Endothelial cell (in vitro differentiated cells): ENCODE measurements at regions not wholly inside any gene's neighbourhood (a gene's known extent, or its start where the extent isn't known, plus 50 kb on each side); places are given as distances from the start of the nearest gene placed in this dataset.

Source experiments
- DNase-seq: peaks from one replicate; pipeline ENCODE4 v3.0.0; 2021; ENCODE audit warnings: low spot score
- H3K27ac Mint-ChIP-seq: one replicate; pipeline ENCODE4 v1.8.0; 2021; ENCODE audit warnings: mixed read lengths, inconsistent platforms; ENCODE audit not compliant: unreplicated experiment
- H3K27me3 Mint-ChIP-seq: one replicate; pipeline ENCODE4 v1.8.0; 2021; ENCODE audit warnings: mild to moderate bottlenecking, moderate library complexity, mixed read lengths, inconsistent platforms; ENCODE audit not compliant: unreplicated experiment
- H3K36me3 Mint-ChIP-seq: one replicate; pipeline ENCODE4 v1.8.0; 2021; ENCODE audit warnings: mild to moderate bottlenecking, low read depth, mixed read lengths, inconsistent platforms; ENCODE audit not compliant: unreplicated experiment
- H3K4me1 Mint-ChIP-seq: one replicate; pipeline ENCODE4 v1.8.0; 2021; ENCODE audit warnings: mild to moderate bottlenecking, mixed read lengths, inconsistent platforms; ENCODE audit not compliant: unreplicated experiment
- H3K4me3 Mint-ChIP-seq: one replicate; pipeline ENCODE4 v1.8.0; 2021; ENCODE audit warnings: mild to moderate bottlenecking, mixed read lengths, inconsistent platforms; ENCODE audit not compliant: unreplicated experiment
- H3K9me3 Mint-ChIP-seq: one replicate; pipeline ENCODE4 v1.8.0; 2021; ENCODE audit warnings: mixed read lengths, inconsistent platforms; ENCODE audit not compliant: unreplicated experiment
- TF ChIP-seq, protein P1 (sequence below): fragments of 200-600 bp; sonication (generic); IDR thresholded peaks from one replicate; pipeline ENCODE4 v1.5.0; 2021; ENCODE audit warnings: antibody characterized with exemption; ENCODE audit not compliant: unreplicated experiment

DNA sequence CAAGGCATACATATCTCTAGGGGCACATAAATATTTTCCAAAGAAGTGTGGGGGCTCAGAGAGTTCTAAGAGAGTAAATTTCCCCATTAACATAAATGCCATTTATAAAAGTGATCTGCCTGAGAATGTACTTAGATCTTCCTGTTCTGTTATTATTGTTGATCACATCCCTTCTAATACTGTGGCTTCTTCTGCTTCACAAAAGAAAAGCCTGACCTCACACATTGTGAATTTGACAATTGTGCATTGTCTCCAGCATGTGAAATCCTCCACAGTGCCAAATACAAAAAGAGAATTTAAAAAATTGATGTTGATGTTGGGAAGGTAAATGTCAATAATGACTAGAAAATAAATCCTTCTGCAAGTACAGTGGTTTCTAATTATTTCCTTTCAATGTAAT is 330.5 kb upstream of the LRIG3 start:
- no peak for DNase-seq
- H3K27ac Mint-ChIP-seq, result peak overlapping the region; percentile 20
- no peak overlapping the region for H3K4me3 Mint-ChIP-seq
- H3K4me1 Mint-ChIP-seq, result no peaks in the 10 kb centered on the region
- peaks cover 9% of the 10 kb centered on the region for H3K36me3 Mint-ChIP-seq
- no peaks in the 10 kb centered on the region for H3K27me3 Mint-ChIP-seq
- H3K9me3 Mint-ChIP-seq, result peaks cover 13% of the 10 kb centered on the region
- TF ChIP-seq, protein P1, sequence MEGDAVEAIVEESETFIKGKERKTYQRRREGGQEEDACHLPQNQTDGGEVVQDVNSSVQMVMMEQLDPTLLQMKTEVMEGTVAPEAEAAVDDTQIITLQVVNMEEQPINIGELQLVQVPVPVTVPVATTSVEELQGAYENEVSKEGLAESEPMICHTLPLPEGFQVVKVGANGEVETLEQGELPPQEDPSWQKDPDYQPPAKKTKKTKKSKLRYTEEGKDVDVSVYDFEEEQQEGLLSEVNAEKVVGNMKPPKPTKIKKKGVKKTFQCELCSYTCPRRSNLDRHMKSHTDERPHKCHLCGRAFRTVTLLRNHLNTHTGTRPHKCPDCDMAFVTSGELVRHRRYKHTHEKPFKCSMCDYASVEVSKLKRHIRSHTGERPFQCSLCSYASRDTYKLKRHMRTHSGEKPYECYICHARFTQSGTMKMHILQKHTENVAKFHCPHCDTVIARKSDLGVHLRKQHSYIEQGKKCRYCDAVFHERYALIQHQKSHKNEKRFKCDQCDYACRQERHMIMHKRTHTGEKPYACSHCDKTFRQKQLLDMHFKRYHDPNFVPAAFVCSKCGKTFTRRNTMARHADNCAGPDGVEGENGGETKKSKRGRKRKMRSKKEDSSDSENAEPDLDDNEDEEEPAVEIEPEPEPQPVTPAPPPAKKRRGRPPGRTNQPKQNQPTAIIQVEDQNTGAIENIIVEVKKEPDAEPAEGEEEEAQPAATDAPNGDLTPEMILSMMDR, result no peak

DNA sequence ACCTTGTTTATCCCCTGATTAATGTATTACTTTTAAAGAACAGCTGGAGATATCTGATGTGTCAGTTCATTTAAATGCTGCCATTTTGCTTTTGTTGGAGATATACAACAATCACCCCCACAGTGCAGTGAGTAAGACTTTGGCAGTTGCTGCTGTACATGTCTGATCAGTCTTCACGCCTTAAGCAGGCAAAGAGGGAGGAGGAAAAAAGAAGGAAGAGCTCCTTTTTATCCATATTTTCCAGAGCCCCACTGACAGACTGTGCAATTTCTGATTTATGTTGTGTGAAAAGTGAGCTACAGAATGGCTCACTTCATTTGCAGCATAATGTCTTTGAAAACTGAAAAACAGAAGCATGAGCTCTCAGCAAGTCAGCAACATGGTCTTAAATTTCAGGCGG is 319.7 kb upstream of the LRIG3 start:
- TF ChIP-seq, protein P1, result no peak
- no peak overlapping the region for H3K4me3 Mint-ChIP-seq
- H3K9me3 Mint-ChIP-seq, result no peaks in the 10 kb centered on the region
- no peak overlapping the region for H3K27ac Mint-ChIP-seq
- no peaks in the 10 kb centered on the region for H3K4me1 Mint-ChIP-seq
- no peaks in the 10 kb centered on the region for H3K36me3 Mint-ChIP-seq
- no peaks in the 10 kb centered on the region for H3K27me3 Mint-ChIP-seq
- no peak for DNase-seq

DNA sequence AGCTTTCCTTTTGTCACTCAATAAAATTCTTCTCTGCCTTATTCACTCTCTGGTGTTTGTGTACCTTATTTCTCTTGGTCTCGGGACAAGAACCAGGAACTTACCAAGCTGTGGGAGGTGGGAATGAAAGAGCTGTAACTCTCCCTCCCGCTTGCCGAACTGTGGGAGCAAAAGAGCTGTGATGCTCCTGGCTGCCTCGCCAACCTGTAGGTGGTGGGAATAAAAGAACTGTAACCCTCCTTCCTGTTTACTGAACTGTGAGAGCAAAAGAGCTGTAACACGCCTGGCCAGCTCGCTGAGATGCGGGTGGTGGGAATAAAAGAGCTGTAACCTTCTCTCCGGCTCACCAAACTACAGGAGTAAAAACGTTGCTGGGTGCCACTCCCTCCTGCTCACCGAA is 314.1 kb upstream of the LRIG3 start:
- no peak for DNase-seq
- Mint-ChIP-seq H3K27me3 (no peaks in the 10 kb centered on the region), H3K4me1 (no peaks in the 10 kb centered on the region), H3K4me3 (no peak overlapping the region), H3K9me3 (no peaks in the 10 kb centered on the region), H3K36me3 (no peaks in the 10 kb centered on the region), H3K27ac (no peak overlapping the region)
- TF ChIP-seq, protein P1, result no peak

DNA sequence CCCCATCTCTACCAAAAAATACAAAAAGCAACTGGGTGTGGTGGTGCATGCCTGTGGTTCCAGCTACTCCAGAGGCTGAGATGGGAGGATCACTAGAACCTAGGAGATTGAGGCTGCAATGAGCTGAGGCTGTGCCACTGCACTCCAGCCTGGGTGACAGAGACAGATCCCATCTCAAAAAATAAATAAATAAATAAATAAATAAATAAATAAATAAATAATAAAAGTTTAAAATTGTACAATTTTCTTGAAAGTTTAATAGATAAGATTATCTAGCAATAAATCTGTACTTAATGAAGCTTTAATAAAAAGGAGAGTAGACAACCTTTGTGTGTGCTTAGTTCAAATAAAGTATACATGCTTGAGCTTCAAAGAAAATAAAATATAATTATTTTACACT is 310.0 kb upstream of the LRIG3 start:
- Mint-ChIP-seq H3K36me3 (no peaks in the 10 kb centered on the region), H3K4me3 (no peak overlapping the region), H3K27ac (no peak overlapping the region), H3K9me3 (no peaks in the 10 kb centered on the region), H3K27me3 (no peaks in the 10 kb centered on the region), H3K4me1 (no peaks in the 10 kb centered on the region)
- TF ChIP-seq, protein P1, result no peak
- DNase-seq, result no peak

DNA sequence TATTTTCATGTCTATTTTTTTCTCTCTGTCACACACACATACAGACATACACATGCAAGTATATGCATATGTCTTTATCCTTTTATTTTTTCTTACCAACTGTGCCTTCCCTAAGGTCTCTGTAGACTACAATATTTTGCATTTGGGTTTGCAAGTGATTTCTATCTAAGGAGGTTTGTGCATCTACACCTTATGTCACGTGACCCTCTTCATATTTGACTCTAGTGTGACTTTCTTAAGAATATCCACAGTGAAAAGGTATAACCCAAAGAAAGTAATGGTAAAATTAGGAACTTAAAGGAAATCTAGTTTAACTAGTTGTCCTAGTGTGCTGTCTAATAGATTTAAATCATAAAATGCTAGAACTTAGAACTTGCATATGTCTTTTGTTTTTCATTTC is 298.8 kb upstream of the LRIG3 start:
- no peaks in the 10 kb centered on the region for H3K36me3 Mint-ChIP-seq
- no peaks in the 10 kb centered on the region for H3K27me3 Mint-ChIP-seq
- no peaks in the 10 kb centered on the region for H3K9me3 Mint-ChIP-seq
- no peak overlapping the region for H3K27ac Mint-ChIP-seq
- H3K4me1 Mint-ChIP-seq, result no peaks in the 10 kb centered on the region
- no peak overlapping the region for H3K4me3 Mint-ChIP-seq
- DNase-seq, result no peak
- TF ChIP-seq, protein P1, result no peak
